H1 (cell line): ENCODE measurements at regions not wholly inside any gene's neighbourhood (a gene's known extent, or its start where the extent isn't known, plus 50 kb on each side); places are given as distances from the start of the nearest gene placed in this dataset.

Experiments used
- CTCF ChIA-PET: fragments of 300-600 bp; sonication (Branson Sonifier 250); formaldehyde crosslinking; loops from one replicate; lab custom pipeline; 2021; ENCODE audit not compliant: partially characterized antibody; lab: Charles Lee
- POLR2A ChIA-PET: fragments of 300-600 bp; sonication (Branson Sonifier 250); formaldehyde crosslinking; loops from one replicate; lab custom pipeline; 2021; ENCODE audit warnings: inconsistent platforms; ENCODE audit not compliant: partially characterized antibody; lab: Charles Lee
- DNase-seq, 2 experiments: peaks; one replicate each; pipeline versions ENCODE4 v3.0.0 to v3.0.0-alpha.2; 2010 to 2022; ENCODE audit warnings: low spot score in 2 of 2, low read depth in 1 of 2, mixed read lengths in 1 of 2
- FAIRE-seq: peaks from 2 replicates; lab custom pipeline; 2011; peaks lifted over from hg19 to GRCh38; lab: Jason Lieb, UNC
- H2AFZ ChIP-seq: 2 replicates; pipeline ENCODE4 v1.8.1; 2012; ENCODE audit warnings: low read length, inconsistent platforms
- H2AK5ac ChIP-seq: 2 replicates; pipeline ENCODE4 v1.6.1; 2013; ENCODE audit warnings: low read depth, low read length
- H2BK120ac ChIP-seq: replicated peaks from 2 replicates; pipeline ENCODE3; 2013; ENCODE audit warnings: low read depth, low read length, inconsistent platforms
- H2BK12ac ChIP-seq: 2 replicates; pipeline ENCODE4 v1.6.1; 2013; ENCODE audit warnings: low read depth, low read length
- H2BK15ac ChIP-seq: 2 replicates; pipeline ENCODE4 v1.6.1; 2013; ENCODE audit warnings: low read length
- H2BK20ac ChIP-seq: 2 replicates; pipeline ENCODE4 v1.6.1; 2013; ENCODE audit warnings: low read length
- H2BK5ac ChIP-seq: 2 replicates; pipeline ENCODE4 v1.6.1; 2013; ENCODE audit warnings: low read depth, low read length
- H3K14ac ChIP-seq: 2 replicates; pipeline ENCODE4 v1.6.1; 2013; ENCODE audit warnings: inconsistent platforms; ENCODE audit not compliant: insufficient read length
- H3K18ac ChIP-seq: 2 replicates; pipeline ENCODE4 v1.6.1; 2013; ENCODE audit warnings: low read length; ENCODE audit errors: extremely low read depth
- H3K23ac ChIP-seq: 2 replicates; pipeline ENCODE4 v1.6.1; 2013; ENCODE audit warnings: inconsistent platforms; ENCODE audit not compliant: insufficient read length
- H3K23me2 ChIP-seq: 2 replicates; pipeline ENCODE4 v1.6.1; 2013; ENCODE audit warnings: low read depth, low read length
- H3K27ac ChIP-seq: 2 replicates; pipeline ENCODE4 v1.6.1; 2011; ENCODE audit warnings: low read depth, low read length, inconsistent platforms
- H3K27me3 ChIP-seq, 4 experiments: replicated peaks in 1 of 4; 1 replicate in 1 of 4; 2 replicates in 3 of 4; pipeline versions ENCODE4 v1.6.1 to v1.8.1; 2011 to 2013; ENCODE audit warnings: low read length in 3 of 4, mild to moderate bottlenecking in 3 of 4, inconsistent platforms in 2 of 4, mixed read lengths in 2 of 4, moderate library complexity in 1 of 4; ENCODE audit not compliant: control insufficient read depth in 3 of 4, insufficient read depth in 3 of 4; ENCODE audit errors: extremely low read depth in 1 of 4
- H3K36me3 ChIP-seq, 4 experiments: 2 replicates each; pipeline versions ENCODE4 v1.6.1 to v1.8.1; 2011 to 2013; ENCODE audit warnings: mild to moderate bottlenecking in 4 of 4, low read length in 3 of 4, moderate library complexity in 2 of 4, control low read depth in 1 of 4, inconsistent platforms in 1 of 4; ENCODE audit not compliant: insufficient read depth in 4 of 4, control insufficient read depth in 2 of 4
- H3K4ac ChIP-seq: replicated peaks from 2 replicates; pipeline ENCODE3; 2013; ENCODE audit warnings: low read length, low read depth, mixed read lengths, inconsistent platforms; ENCODE audit not compliant: insufficient read length
- H3K4me1 ChIP-seq, 4 experiments: replicated peaks in 1 of 4; 1 replicate in 1 of 4; 2 replicates in 3 of 4; pipeline versions ENCODE4 v1.6.1 to v1.8.1; 2011 to 2013; ENCODE audit warnings: low read length in 3 of 4, inconsistent platforms in 2 of 4, mixed read lengths in 1 of 4; ENCODE audit not compliant: insufficient read depth in 4 of 4, control insufficient read depth in 3 of 4
- H3K4me2 ChIP-seq, 2 experiments: 2 replicates each; pipeline versions ENCODE4 v1.6.1 to v1.8.1; 2011 to 2013; ENCODE audit warnings: low read depth in 2 of 2, low read length in 2 of 2, control low read depth in 1 of 2, inconsistent platforms in 1 of 2, mild to moderate bottlenecking in 1 of 2; ENCODE audit not compliant: insufficient read depth in 1 of 2
- H3K4me3 ChIP-seq, 4 experiments: fragments of 200-600, 300-600 bp in 1 of 4; sonication (generic), shearing (Covaris generic), sonication (Bioruptor Twin) in 1 of 4; 2 replicates each; pipeline versions ENCODE4 v1.5.1 to v1.8.1; 2011 to 2016; ENCODE audit warnings: low read length in 4 of 4, low read depth in 3 of 4, control low read depth in 2 of 4, inconsistent platforms in 2 of 4, mild to moderate bottlenecking in 2 of 4, mixed read lengths in 1 of 4, moderate library complexity in 1 of 4; ENCODE audit not compliant: insufficient read depth in 2 of 4; ENCODE audit errors: extremely low read depth in 1 of 4
- H3K56ac ChIP-seq: replicated peaks from 2 replicates; pipeline ENCODE3; 2013; ENCODE audit warnings: low read depth, mild to moderate bottlenecking, mixed read lengths, low read length, inconsistent platforms; ENCODE audit not compliant: insufficient read length
- H3K79me1 ChIP-seq: 2 replicates; pipeline ENCODE4 v1.6.1; 2013; ENCODE audit warnings: low read depth, low read length, control low read depth
- H3K79me2 ChIP-seq, 2 experiments: 2 replicates each; pipeline versions ENCODE4 v1.6.1 to v1.8.1; 2012 to 2013; ENCODE audit warnings: low read length in 2 of 2, mild to moderate bottlenecking in 2 of 2, inconsistent platforms in 1 of 2; ENCODE audit not compliant: insufficient read depth in 2 of 2, control insufficient read depth in 1 of 2
- H3K9ac ChIP-seq, 4 experiments: replicated peaks in 1 of 4; 1 replicate in 1 of 4; 2 replicates in 3 of 4; pipeline versions ENCODE4 v1.6.1 to v1.8.1; 2011 to 2013; ENCODE audit warnings: low read depth in 3 of 4, low read length in 3 of 4, control low read depth in 2 of 4, mild to moderate bottlenecking in 2 of 4, moderate library complexity in 2 of 4, inconsistent platforms in 1 of 4; ENCODE audit errors: extremely low read depth in 1 of 4
- H3K9me3 ChIP-seq, 2 experiments: 2 replicates each; pipeline versions ENCODE4 v1.6.1 to v1.8.1; 2012 to 2013; ENCODE audit warnings: mild to moderate bottlenecking in 2 of 2, moderate library complexity in 2 of 2, control low read depth in 1 of 2, inconsistent platforms in 1 of 2, low read depth in 1 of 2, low read length in 1 of 2, mixed read lengths in 1 of 2; ENCODE audit not compliant: insufficient read depth in 2 of 2
- H4K20me1 ChIP-seq, 2 experiments: replicated peaks in 1 of 2; 2 replicates each; pipeline versions ENCODE3 to v1.8.1; 2011 to 2013; ENCODE audit warnings: inconsistent platforms in 2 of 2, low read length in 2 of 2, mild to moderate bottlenecking in 1 of 2; ENCODE audit not compliant: insufficient read depth in 2 of 2, control insufficient read depth in 1 of 2
- H4K5ac ChIP-seq: 2 replicates; pipeline ENCODE4 v1.6.1; 2013; ENCODE audit warnings: low read length, low read depth, mixed read lengths, inconsistent platforms; ENCODE audit not compliant: insufficient read length
- H4K8ac ChIP-seq: 2 replicates; pipeline ENCODE4 v1.8.0; 2013; ENCODE audit warnings: mild to moderate bottlenecking, moderate library complexity, low read length, inconsistent platforms; ENCODE audit not compliant: insufficient read depth; ENCODE audit errors: extremely low read depth
- H4K91ac ChIP-seq: replicated peaks from 2 replicates; pipeline ENCODE3; 2013; ENCODE audit warnings: low read length, mixed read lengths, inconsistent platforms; ENCODE audit not compliant: insufficient read length
- CREB1 ChIP-seq: IDR thresholded peaks from 2 replicates; pipeline ENCODE4 v1.6.1; 2012; ENCODE audit warnings: inconsistent platforms
- KDM1A ChIP-seq: fragments of 200-600, 300-600 bp; sonication (generic); IDR thresholded peaks from 2 replicates; pipeline ENCODE4 v1.7.1; 2016; ENCODE audit warnings: mild to moderate bottlenecking, low read length, borderline replicate concordance
- RXRA ChIP-seq: IDR thresholded peaks from 2 replicates; pipeline ENCODE4 v1.6.1; 2011; ENCODE audit warnings: low read depth, mild to moderate bottlenecking, low read length, moderate library complexity; ENCODE audit not compliant: insufficient read depth
- TAF7 ChIP-seq: optimal IDR thresholded peaks from 2 replicates; pipeline ENCODE3; 2011; ENCODE audit warnings: low read depth, mild to moderate bottlenecking, inconsistent platforms, low read length, moderate library complexity, borderline replicate concordance
- ZNF274 ChIP-seq: IDR thresholded peaks from 2 replicates; pipeline ENCODE4 v1.7.0; 2012; ENCODE audit warnings: low read length, borderline replicate concordance; ENCODE audit errors: extremely low read depth
- WGBS, 2 experiments: shearing (Covaris generic) in 1 of 2; methylation state at CpG; one replicate each; pipeline versions ENCODE4 v1.1.6 to v1.1.7; 2013 to 2015; ENCODE audit warnings: low lambda C conversion rate in 2 of 2, mixed read lengths in 2 of 2, inconsistent platforms in 1 of 2, low coverage in 1 of 2, missing lambda C conversion rate in 1 of 2; ENCODE audit not compliant: insufficient replicate concordance in 2 of 2, insufficient coverage in 1 of 2, insufficient read length in 1 of 2; ENCODE audit errors: extremely low coverage in 1 of 2, missing lambda C conversion rate in 1 of 2; 5-methylcytosine and 5-hydroxymethylcytosine counted together

DNA sequence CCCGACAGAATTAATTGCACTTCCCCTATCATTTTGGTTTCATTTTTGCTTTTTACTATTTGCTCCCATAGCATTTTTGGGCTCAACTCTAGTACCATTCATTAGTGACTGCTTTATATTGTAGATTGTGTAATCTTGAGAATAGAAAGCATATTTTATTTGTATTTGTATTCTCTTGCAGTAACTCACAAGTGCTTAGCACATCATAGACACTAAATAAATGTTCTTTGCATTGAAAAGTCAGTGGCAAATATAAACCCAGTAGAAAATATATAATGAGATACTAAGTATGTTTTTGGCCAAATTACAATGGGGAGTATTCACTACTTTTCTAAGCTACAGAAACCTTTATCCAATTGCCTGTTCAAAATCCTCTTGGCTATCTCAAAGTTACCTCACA, 359.7 kb upstream of the CAMK1G start:
- Histone ChIP-seq H3K23ac (no peak overlapping the region), H2AFZ (no peak overlapping the region), H3K27ac (no peak overlapping the region), H2AK5ac (no peak overlapping the region), H4K91ac (no peak overlapping the region), H2BK120ac (no peak overlapping the region), H2BK20ac (no peak overlapping the region), H3K56ac (no peak overlapping the region), H4K5ac (no peak overlapping the region), H3K4ac (no peak overlapping the region), H2BK5ac (no peak overlapping the region), H4K20me1 (no peaks in the 10 kb centered on the region), H3K27me3 (no peaks in the 10 kb centered on the region), H3K79me1 (no peaks in the 10 kb centered on the region), H3K4me1 (peaks cover 0 to 6% (median 0%) of the 10 kb centered on the region in 4 experiments; a peak in 1 of 7 replicates), H3K4me3 (no peak overlapping the region), H2BK15ac (no peak overlapping the region), H3K14ac (no peak overlapping the region), H2BK12ac (no peak overlapping the region), H3K79me2 (no peaks in the 10 kb centered on the region), H3K9ac (no peak overlapping the region), H3K23me2 (no peaks in the 10 kb centered on the region; the same call in 1 of the 2 replicates), H3K9me3 (no peaks in the 10 kb centered on the region), H4K8ac (no peak overlapping the region), H3K36me3 (no peaks in the 10 kb centered on the region), H3K4me2 (no peak overlapping the region), H3K18ac (no peak overlapping the region)
- TF ChIP-seq ZNF274 (no peak), TAF7 (no peak), KDM1A (no peak), RXRA (no peak), CREB1 (no peak)
- FAIRE-seq, result no peak
- POLR2A ChIA-PET, result no interaction called here
- DNase-seq, result no peak
- CTCF ChIA-PET, result interaction anchor here (0.9 to 1.4 kb wide), 4 partner anchors 14 to 22 kb away, joined by 3 to 4 read pairs (median 4); no protein-coding TSS in a partner anchor
- whole genome bisulfite sequencing, 2 experiments, result 0% methylated on average over 1 of the region's 1 CpG; no CpG with 5 or more reads in 1 of the 2 experiments
